DND-41 (cell line): ENCODE measurements at regions not wholly inside any gene's neighbourhood (a gene's known extent, or its start where the extent isn't known, plus 50 kb on each side); places are given as distances from the start of the nearest gene placed in this dataset.

Experiments used
- CTCF ChIP-seq: IDR thresholded peaks from 2 replicates; pipeline ENCODE4 v1.5.1; 2012; ENCODE audit warnings: borderline replicate concordance, low read length, moderate library complexity, mild to moderate bottlenecking; ENCODE audit not compliant: poor library complexity, severe bottlenecking; ENCODE audit errors: extremely low read depth
- EZH2 ChIP-seq: IDR thresholded peaks from 3 replicates; pipeline ENCODE4 v1.6.1; 2012; ENCODE audit warnings: borderline replicate concordance, low read depth, mild to moderate bottlenecking, moderate library complexity, low read length, inconsistent platforms; ENCODE audit not compliant: severe bottlenecking

DNA sequence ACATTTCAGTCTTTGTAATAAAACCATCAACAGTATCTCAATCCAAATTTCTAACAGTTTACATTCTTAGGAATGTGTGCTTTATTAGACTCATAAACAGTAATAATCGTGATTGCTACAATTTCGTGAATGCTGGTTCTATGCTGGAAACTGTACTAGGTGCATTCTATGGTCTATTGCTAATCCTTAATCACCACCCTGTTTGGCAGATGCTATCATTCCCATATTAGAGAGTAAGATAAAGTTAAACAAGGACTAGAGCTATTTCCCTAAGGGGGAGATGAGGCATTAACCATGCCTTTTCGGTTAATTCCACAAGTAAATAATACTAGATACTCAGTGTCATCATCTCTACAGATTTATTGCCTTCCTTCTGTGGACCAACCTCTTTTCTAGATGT lies 244.0 kb downstream of the PAX3 start:
- TF ChIP-seq CTCF (no peak), EZH2 (no peak)
